Naive B cell (primary cell): ENCODE measurements at regions not wholly inside any gene's neighbourhood (a gene's known extent, or its start where the extent isn't known, plus 50 kb on each side); places are given as distances from the start of the nearest gene placed in this dataset.
"Not testable (repeated sequence)": the region's sequence is repeated elsewhere in the genome, so short reads cannot be mapped to it uniquely, and the experiment has no call there.

Experiments
- ATAC-seq, 2 donors: fragments of 150-1000 bp; cut with Tn5 transposase; 2 replicates each; pipeline ENCODE4 v1.10.0; 2021; ENCODE audit warnings: low read depth in 2 of 2, mild to moderate bottlenecking in 2 of 2, moderate library complexity in 2 of 2
- DNase-seq: peaks from one replicate; pipeline ENCODE4 v3.0.0; 2022
- H3K27ac Mint-ChIP-seq, 6 donors: one replicate each; pipeline ENCODE4 v1.8.0; 2020 to 2022; ENCODE audit warnings: mild to moderate bottlenecking in 6 of 6, mixed read lengths in 6 of 6, moderate library complexity in 5 of 6, inconsistent platforms in 2 of 6
- H3K27me3 Mint-ChIP-seq, 3 donors: one replicate each; pipeline ENCODE4 v1.8.0; 2021 to 2022; ENCODE audit warnings: mixed read lengths in 3 of 3, mild to moderate bottlenecking in 1 of 3
- H3K36me3 Mint-ChIP-seq, 2 donors: one replicate each; pipeline ENCODE4 v1.8.0; 2020 to 2022; ENCODE audit warnings: mixed read lengths in 2 of 2, inconsistent platforms in 1 of 2, mild to moderate bottlenecking in 1 of 2
- H3K4me1 Mint-ChIP-seq, 3 donors: one replicate each; pipeline ENCODE4 v1.8.0; 2020 to 2022; ENCODE audit warnings: mixed read lengths in 3 of 3, inconsistent platforms in 1 of 3, mild to moderate bottlenecking in 1 of 3, moderate library complexity in 1 of 3
- H3K4me3 Mint-ChIP-seq, 8 donors: one replicate each; pipeline ENCODE4 v1.8.0; 2020 to 2022; ENCODE audit warnings: mild to moderate bottlenecking in 8 of 8, mixed read lengths in 8 of 8, moderate library complexity in 8 of 8, inconsistent platforms in 2 of 8
- H3K9me3 Mint-ChIP-seq, 7 donors: one replicate each; pipeline ENCODE4 v1.8.0; 2020 to 2022; ENCODE audit warnings: mixed read lengths in 7 of 7, mild to moderate bottlenecking in 5 of 7, inconsistent platforms in 2 of 7, moderate library complexity in 1 of 7

DNA sequence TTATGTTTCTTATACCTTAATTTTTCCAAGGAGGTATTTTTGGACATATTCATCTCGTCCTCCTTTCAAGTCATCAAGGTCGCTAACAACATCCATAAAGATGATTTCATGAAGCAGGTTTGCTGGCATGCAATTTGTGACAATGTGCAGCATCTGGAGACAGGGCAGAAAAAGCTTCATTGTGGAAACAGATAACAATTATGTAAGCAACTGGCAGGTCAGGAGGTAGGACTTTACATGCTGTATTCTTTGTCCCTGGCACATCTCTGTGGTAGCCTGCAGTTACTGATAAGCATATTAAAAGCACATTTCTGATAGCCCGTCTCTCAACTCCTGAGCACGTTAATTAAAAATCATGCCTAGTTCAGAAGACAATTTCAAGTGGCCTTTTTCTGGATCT is 156.8 kb downstream of the LEPR start:
- Mint-ChIP-seq H3K4me3 (no peak overlapping the region), H3K27me3 (peaks cover 0 to 4% (median 0%) of the 10 kb centered on the region in 3 donors), H3K36me3 (no peaks in the 10 kb centered on the region), H3K9me3 (peaks cover 0 to 4% (median 0%) of the 10 kb centered on the region in 7 donors), H3K27ac (no peak overlapping the region), H3K4me1 (no peaks in the 10 kb centered on the region)
- DNase-seq (no peak), ATAC-seq (no peak)

DNA sequence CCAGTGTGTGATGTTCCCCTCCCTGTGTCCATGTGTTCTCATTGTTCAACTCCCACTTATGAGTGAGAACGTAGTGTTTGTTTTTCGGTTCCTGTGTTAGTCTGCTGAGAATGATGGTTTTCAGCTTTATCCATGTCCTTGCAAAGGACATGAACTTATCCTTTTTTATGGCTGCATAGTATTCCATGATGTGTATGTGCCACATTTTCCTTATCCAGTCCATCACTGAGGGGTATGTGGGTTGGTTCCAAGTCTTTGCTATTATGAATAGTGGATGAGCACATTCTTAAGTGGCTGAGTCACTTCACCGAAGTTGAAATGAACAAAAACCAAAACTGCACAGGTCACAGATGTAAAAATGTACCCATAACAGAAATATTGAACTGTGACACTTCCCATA is 157.5 kb downstream of the LEPR start:
- not testable (repeated sequence) for H3K4me1 Mint-ChIP-seq, H3K27me3 Mint-ChIP-seq, DNase-seq, H3K9me3 Mint-ChIP-seq, H3K27ac Mint-ChIP-seq, H3K4me3 Mint-ChIP-seq, ATAC-seq, H3K36me3 Mint-ChIP-seq

- ATAC-seq (no peak), DNase-seq (no peak)
- no peak overlapping the region for H3K4me3 Mint-ChIP-seq
- H3K9me3 Mint-ChIP-seq, result peaks cover 0 to 13% (median 6%) of the 10 kb centered on the region in 7 donors
- H3K27ac Mint-ChIP-seq, result no peak overlapping the region
- H3K27me3 Mint-ChIP-seq, result peaks cover 0 to 4% (median 0%) of the 10 kb centered on the region in 3 donors
- no peaks in the 10 kb centered on the region for H3K4me1 Mint-ChIP-seq
- H3K36me3 Mint-ChIP-seq, result no peaks in the 10 kb centered on the region
Observed at GRCh38 chr1:65581119-65581518, 160.7 kb downstream of the LEPR start.

DNA sequence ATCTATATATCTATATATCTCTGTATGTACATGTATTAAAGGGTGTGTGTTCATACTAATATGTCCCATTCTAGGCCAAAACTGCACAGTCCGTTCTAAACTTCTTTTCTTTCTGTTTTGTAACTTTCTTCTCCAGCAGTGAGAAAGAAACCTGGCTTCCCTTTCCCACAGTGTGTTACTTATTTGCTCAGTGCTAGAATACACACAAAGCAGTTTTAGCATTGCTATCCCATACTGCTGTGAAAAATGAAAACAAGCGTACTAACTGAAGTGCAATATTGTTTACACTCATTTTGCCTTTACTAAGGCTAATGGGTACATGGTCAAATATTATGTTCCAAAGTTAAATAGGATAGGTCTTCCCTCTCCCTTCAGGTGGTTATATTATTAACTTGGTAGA is 163.9 kb downstream of the LEPR start:
- ATAC-seq, result no peak
- no peak overlapping the region for H3K4me3 Mint-ChIP-seq
- H3K27ac Mint-ChIP-seq, result no peak overlapping the region
- H3K36me3 Mint-ChIP-seq, result no peaks in the 10 kb centered on the region
- DNase-seq, result no peak
- H3K4me1 Mint-ChIP-seq, result no peaks in the 10 kb centered on the region
- peaks cover 0 to 13% (median 4%) of the 10 kb centered on the region in 7 donors for H3K9me3 Mint-ChIP-seq
- no peaks in the 10 kb centered on the region for H3K27me3 Mint-ChIP-seq

GRCh38 chr1:65590279-65590678 is 169.8 kb downstream of the LEPR start:
- Mint-ChIP-seq H3K27ac (no peak overlapping the region), H3K27me3 (no peaks in the 10 kb centered on the region), H3K36me3 (no peaks in the 10 kb centered on the region), H3K4me1 (no peaks in the 10 kb centered on the region), H3K9me3 (peaks cover 0 to 5% (median 0%) of the 10 kb centered on the region in 7 donors), H3K4me3 (no peak overlapping the region)
- ATAC-seq (no peak), DNase-seq (no peak)

- Mint-ChIP-seq H3K27me3 (no peaks in the 10 kb centered on the region), H3K4me3 (no peak overlapping the region), H3K36me3 (no peaks in the 10 kb centered on the region), H3K9me3 (peaks cover 0 to 5% (median 0%) of the 10 kb centered on the region in 7 donors), H3K27ac (no peak overlapping the region), H3K4me1 (no peaks in the 10 kb centered on the region)
- ATAC-seq, result no peak
- no peak for DNase-seq
Observed at GRCh38 chr1:65593516-65593915, 173.0 kb downstream of the LEPR start.

GRCh38 chr1:65595724-65596123 is 175.3 kb downstream of the LEPR start:
- Mint-ChIP-seq H3K36me3 (no peaks in the 10 kb centered on the region), H3K4me3 (no peak overlapping the region)

DNA sequence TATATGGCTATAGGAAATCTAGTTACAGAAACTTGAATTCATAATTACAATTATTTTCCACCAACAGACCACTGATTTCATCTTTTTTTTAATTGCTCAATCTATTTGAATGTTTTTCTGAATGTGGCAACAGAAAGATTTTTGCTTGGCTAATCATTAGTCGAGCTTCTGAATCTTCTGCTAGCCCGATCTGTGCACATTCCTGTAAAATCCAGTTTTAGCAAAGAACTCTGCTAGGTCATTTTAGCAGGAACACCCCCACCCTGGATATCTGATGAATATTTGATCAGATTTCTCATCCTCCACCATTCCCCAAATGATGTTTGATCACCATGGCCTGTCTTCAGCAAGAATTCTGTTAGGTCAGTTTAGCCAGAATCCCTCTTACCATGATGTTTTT is 176.3 kb downstream of the LEPR start:
- DNase-seq (no peak), ATAC-seq (no peak)
- Mint-ChIP-seq H3K9me3 (no peaks in the 10 kb centered on the region), H3K4me3 (no peak overlapping the region), H3K27me3 (no peaks in the 10 kb centered on the region), H3K36me3 (no peaks in the 10 kb centered on the region), H3K27ac (no peak overlapping the region), H3K4me1 (no peaks in the 10 kb centered on the region)

More at GRCh38 chr1:65595724-65596123, 175.3 kb downstream of the LEPR start:
- ATAC-seq, result no peak
- H3K9me3 Mint-ChIP-seq, result no peaks in the 10 kb centered on the region
- no peak for DNase-seq
- no peaks in the 10 kb centered on the region for H3K27me3 Mint-ChIP-seq
- H3K27ac Mint-ChIP-seq, result no peak overlapping the region
- no peaks in the 10 kb centered on the region for H3K4me1 Mint-ChIP-seq

- Mint-ChIP-seq H3K4me3 (no peak overlapping the region), H3K36me3 (no peaks in the 10 kb centered on the region), H3K9me3 (no peaks in the 10 kb centered on the region), H3K27me3 (no peaks in the 10 kb centered on the region), H3K27ac (no peak overlapping the region), H3K4me1 (peaks cover 0 to 10% (median 5%) of the 10 kb centered on the region in 3 donors)
- no peak for ATAC-seq
- no peak for DNase-seq
Observed at GRCh38 chr1:65605621-65606020, 185.2 kb downstream of the LEPR start.

GRCh38 chr1:65606426-65606825 is 186.0 kb downstream of the LEPR start:
- Mint-ChIP-seq H3K4me3 (no peak overlapping the region), H3K36me3 (no peaks in the 10 kb centered on the region), H3K4me1 (peaks cover 0 to 10% (median 5%) of the 10 kb centered on the region in 3 donors), H3K27me3 (no peaks in the 10 kb centered on the region), H3K9me3 (no peaks in the 10 kb centered on the region), H3K27ac (no peak overlapping the region)
- DNase-seq, result no peak
- no peak for ATAC-seq

- DNase-seq (no peak), ATAC-seq (no peak)
- H3K4me1 Mint-ChIP-seq, result no peaks in the 10 kb centered on the region
- no peaks in the 10 kb centered on the region for H3K9me3 Mint-ChIP-seq
- H3K36me3 Mint-ChIP-seq, result no peaks in the 10 kb centered on the region
- H3K4me3 Mint-ChIP-seq, result no peak overlapping the region
- no peaks in the 10 kb centered on the region for H3K27me3 Mint-ChIP-seq
- H3K27ac Mint-ChIP-seq, result no peak overlapping the region
Observed at GRCh38 chr1:65613884-65614283, 178.8 kb upstream of the PDE4B start.

DNA sequence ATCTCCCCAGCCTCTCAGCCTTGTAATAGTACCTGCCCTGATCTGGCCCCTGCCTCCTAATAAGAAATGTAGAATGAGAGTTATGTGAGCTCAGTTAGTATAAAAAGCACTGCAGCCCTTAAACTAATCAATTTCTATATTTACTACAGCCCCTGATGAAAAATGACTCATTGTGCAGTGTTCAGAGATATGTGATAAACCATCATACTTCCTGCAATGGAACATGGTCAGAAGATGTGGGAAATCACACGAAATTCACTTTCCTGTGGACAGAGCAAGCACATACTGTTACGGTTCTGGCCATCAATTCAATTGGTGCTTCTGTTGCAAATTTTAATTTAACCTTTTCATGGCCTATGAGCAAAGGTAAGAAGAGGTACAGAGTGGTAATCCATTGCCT is 176.8 kb upstream of the PDE4B start:
- DNase-seq (no peak), ATAC-seq (no peak)
- Mint-ChIP-seq H3K9me3 (no peaks in the 10 kb centered on the region), H3K27me3 (no peaks in the 10 kb centered on the region), H3K36me3 (no peaks in the 10 kb centered on the region), H3K4me3 (no peak overlapping the region), H3K4me1 (no peaks in the 10 kb centered on the region), H3K27ac (no peak overlapping the region)

GRCh38 chr1:65621721-65622120 is 171.0 kb upstream of the PDE4B start:
- not testable (repeated sequence) for ATAC-seq, DNase-seq, H3K4me1 Mint-ChIP-seq, H3K27ac Mint-ChIP-seq, H3K27me3 Mint-ChIP-seq, H3K4me3 Mint-ChIP-seq, H3K9me3 Mint-ChIP-seq, H3K36me3 Mint-ChIP-seq

GRCh38 chr1:65623895-65624294 is 168.8 kb upstream of the PDE4B start:
- no peak overlapping the region for H3K27ac Mint-ChIP-seq
- no peak overlapping the region for H3K4me3 Mint-ChIP-seq
- DNase-seq (no peak), ATAC-seq (no peak)
- H3K27me3 Mint-ChIP-seq, result no peaks in the 10 kb centered on the region
- H3K9me3 Mint-ChIP-seq, result no peaks in the 10 kb centered on the region
- H3K4me1 Mint-ChIP-seq, result no peaks in the 10 kb centered on the region
- no peaks in the 10 kb centered on the region for H3K36me3 Mint-ChIP-seq

DNA sequence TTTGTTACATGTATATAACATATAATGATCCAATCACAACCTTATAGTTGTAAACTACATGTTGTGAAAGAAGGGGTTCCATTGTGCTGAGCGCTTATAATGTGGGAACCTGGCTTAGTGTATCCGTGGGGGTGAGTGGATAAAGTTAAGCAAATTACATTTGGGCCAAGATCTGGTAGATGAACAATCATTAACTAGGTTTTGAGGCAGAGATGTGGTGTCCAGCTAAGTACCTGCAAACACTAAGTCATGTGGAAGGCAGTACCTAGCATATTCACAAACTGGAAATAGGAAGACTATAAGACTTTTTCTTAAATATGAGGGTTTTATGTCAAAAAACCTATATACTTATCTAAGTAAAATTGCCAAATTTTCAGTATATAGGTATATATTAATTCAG is 167.2 kb upstream of the PDE4B start:
- Mint-ChIP-seq H3K4me3 (no peak overlapping the region), H3K36me3 (no peaks in the 10 kb centered on the region), H3K27ac (no peak overlapping the region), H3K9me3 (no peaks in the 10 kb centered on the region), H3K4me1 (no peaks in the 10 kb centered on the region), H3K27me3 (no peaks in the 10 kb centered on the region)
- no peak for DNase-seq
- ATAC-seq, result no peak
